ENCODE measurements at regions not wholly inside any gene's neighbourhood (a gene's known extent, or its start where the extent isn't known, plus 50 kb on each side); places are given as distances from the start of the nearest gene placed in this dataset.
"Not testable (repeated sequence)": the region's sequence is repeated elsewhere in the genome, so short reads cannot be mapped to it uniquely, and the experiment has no call there.

- no peak overlapping the region for H3K4me2 ChIP-seq
These were observed 107.3 kb downstream of the TFAP2C start for GRCh38 chr20:56736285-56736857.

GRCh38 chr20:56744325-56744821 lies 115.3 kb downstream of the TFAP2C start:
- 91% methylated on average over 4 of the region's 4 CpGs for WGBS (ENCODE audit: low lambda C conversion rate, missing lambda C conversion rate)
- H3K4me1 ChIP-seq (ENCODE audit: insufficient read depth); DNase-seq (ENCODE audit: low spot score); H3K36me3 ChIP-seq (replicated peaks; ENCODE audit: insufficient read depth, low read depth); H3K4me2 ChIP-seq; H3K9me2 ChIP-seq (replicated peaks; ENCODE audit: insufficient read depth); H3K27ac ChIP-seq; H3K4me3 ChIP-seq; H3K79me2 ChIP-seq; H3K9me3 ChIP-seq (ENCODE audit: low read depth); H4K20me1 ChIP-seq (ENCODE audit: insufficient read depth, poor library complexity, severe bottlenecking); H3K27me3 ChIP-seq; H2AFZ ChIP-seq: not testable (repeated sequence)

More at GRCh38 chr20:56736285-56736857, 107.3 kb downstream of the TFAP2C start:
- Histone ChIP-seq H4K20me1 (ENCODE audit: insufficient read depth, poor library complexity, severe bottlenecking) (no peaks in the 10 kb centered on the region), H2AFZ (no peak overlapping the region), H3K4me1 (ENCODE audit: insufficient read depth) (peaks cover 2% of the 10 kb centered on the region), H3K79me2 (no peaks in the 10 kb centered on the region), H3K27me3 (peaks cover 7% of the 10 kb centered on the region), H3K9me2 (replicated peaks; ENCODE audit: insufficient read depth) (no peaks in the 10 kb centered on the region), H3K4me3 (no peak overlapping the region), H3K27ac (no peak overlapping the region), H3K36me3 (replicated peaks; ENCODE audit: insufficient read depth, low read depth) (no peaks in the 10 kb centered on the region), H3K9me3 (ENCODE audit: low read depth) (no peaks in the 10 kb centered on the region)
- no peak for DNase-seq (ENCODE audit: low spot score)
- no peak for TF ChIP-seq EZH2 (IDR thresholded peaks at IDR 0.05; ENCODE audit: borderline replicate concordance)
- no peak for TF ChIP-seq CTCF (IDR thresholded peaks at IDR 0.05; ENCODE audit: poor library complexity)
- TF ChIP-seq EZH2phosphoT487 (IDR thresholded peaks at IDR 0.05; ENCODE audit: low read depth, severe bottlenecking, unreplicated experiment), result no peak
- 33% methylated on average over 10 of the region's 10 CpGs for WGBS (ENCODE audit: low lambda C conversion rate, missing lambda C conversion rate)

- Histone ChIP-seq H3K27ac (peak overlapping the region; percentile 45), H3K79me2 (no peaks in the 10 kb centered on the region), H4K20me1 (ENCODE audit: insufficient read depth, poor library complexity, severe bottlenecking) (no peaks in the 10 kb centered on the region), H3K9me3 (ENCODE audit: low read depth) (no peaks in the 10 kb centered on the region), H2AFZ (no peak overlapping the region), H3K4me3 (no peak overlapping the region), H3K4me2 (no peak overlapping the region), H3K4me1 (ENCODE audit: insufficient read depth) (peaks cover 4% of the 10 kb centered on the region), H3K27me3 (peaks cover 7% of the 10 kb centered on the region), H3K36me3 (replicated peaks; ENCODE audit: insufficient read depth, low read depth) (no peaks in the 10 kb centered on the region), H3K9me2 (replicated peaks; ENCODE audit: insufficient read depth) (no peaks in the 10 kb centered on the region)
- TF ChIP-seq CTCF (IDR thresholded peaks at IDR 0.05; ENCODE audit: poor library complexity) (no peak), EZH2 (IDR thresholded peaks at IDR 0.05; ENCODE audit: borderline replicate concordance) (no peak), EZH2phosphoT487 (IDR thresholded peaks at IDR 0.05; ENCODE audit: low read depth, severe bottlenecking, unreplicated experiment) (no peak)
- WGBS (ENCODE audit: low lambda C conversion rate, missing lambda C conversion rate), result 48% methylated on average over 8 of the region's 8 CpGs
- DNase-seq (ENCODE audit: low spot score), result no peak
These were observed 119.6 kb downstream of the TFAP2C start for GRCh38 chr20:56748476-56749377.

- H3K27ac ChIP-seq, result no peak overlapping the region
- no peaks in the 10 kb centered on the region for H3K9me2 ChIP-seq (replicated peaks; ENCODE audit: insufficient read depth)
- H3K4me1 ChIP-seq (ENCODE audit: insufficient read depth), result peaks cover 4% of the 10 kb centered on the region
- TF ChIP-seq EZH2phosphoT487 (IDR thresholded peaks at IDR 0.05; ENCODE audit: low read depth, severe bottlenecking, unreplicated experiment), result no peak
- no peak for TF ChIP-seq EZH2 (IDR thresholded peaks at IDR 0.05; ENCODE audit: borderline replicate concordance)
- TF ChIP-seq CTCF (IDR thresholded peaks at IDR 0.05; ENCODE audit: poor library complexity), result no peak
- no peak for DNase-seq (ENCODE audit: low spot score)
- H4K20me1 ChIP-seq (ENCODE audit: insufficient read depth, poor library complexity, severe bottlenecking), result no peaks in the 10 kb centered on the region
- no peak overlapping the region for H3K4me2 ChIP-seq
- H2AFZ ChIP-seq, result no peak overlapping the region
- no peaks in the 10 kb centered on the region for H3K9me3 ChIP-seq (ENCODE audit: low read depth)
- H3K4me3 ChIP-seq, result no peak overlapping the region
- no peaks in the 10 kb centered on the region for H3K36me3 ChIP-seq (replicated peaks; ENCODE audit: insufficient read depth, low read depth)
- H3K79me2 ChIP-seq, result no peaks in the 10 kb centered on the region
- peaks cover 7% of the 10 kb centered on the region for H3K27me3 ChIP-seq
- WGBS (ENCODE audit: low lambda C conversion rate, missing lambda C conversion rate), result 61% methylated on average over 16 of the region's 17 CpGs
These were observed 121.3 kb downstream of the TFAP2C start for GRCh38 chr20:56750430-56750829.
